MG63 (cell line): ENCODE measurements at regions not wholly inside any gene's neighbourhood (a gene's known extent, or its start where the extent isn't known, plus 50 kb on each side); places are given as distances from the start of the nearest gene placed in this dataset.

Source experiments
- DNase-seq: peaks from one replicate; pipeline ENCODE4 v3.0.0-alpha.2; 2020
- H3K27me3 ChIP-seq: fragments of 250-450 bp; sonication (Bioruptor Pico); 2 replicates; pipeline ENCODE4 v1.5.1; 2020; ENCODE audit warnings: mild to moderate bottlenecking, moderate library complexity
- H3K36me3 ChIP-seq: fragments of 250-450 bp; sonication (Bioruptor Pico); 2 replicates; pipeline ENCODE4 v1.5.1; 2020; ENCODE audit warnings: mild to moderate bottlenecking, moderate library complexity
- H3K4me3 ChIP-seq: fragments of 250-450 bp; sonication (Bioruptor Pico); 2 replicates; pipeline ENCODE4 v1.5.1; 2020; ENCODE audit warnings: mild to moderate bottlenecking, moderate library complexity
- H3K9me3 ChIP-seq: fragments of 250-450 bp; sonication (Bioruptor Pico); 2 replicates; pipeline ENCODE4 v1.5.1; 2020; ENCODE audit warnings: mild to moderate bottlenecking, moderate library complexity

- no peaks in the 10 kb centered on the region for H3K27me3 ChIP-seq
- DNase-seq, result no peak
- H3K9me3 ChIP-seq, result no peaks in the 10 kb centered on the region
- H3K4me3 ChIP-seq, result no peak overlapping the region
- H3K36me3 ChIP-seq, result no peaks in the 10 kb centered on the region
These were observed 127.7 kb upstream of the MAX start for GRCh38 chr14:65229748-65230728.

GRCh38 chr14:65231286-65231980, 129.1 kb upstream of the MAX start:
- Histone ChIP-seq H3K27me3 (no peaks in the 10 kb centered on the region), H3K36me3 (no peaks in the 10 kb centered on the region), H3K4me3 (no peak overlapping the region), H3K9me3 (no peaks in the 10 kb centered on the region)
- no peak for DNase-seq

- H3K9me3 ChIP-seq, result no peaks in the 10 kb centered on the region
- H3K27me3 ChIP-seq, result no peaks in the 10 kb centered on the region
- H3K36me3 ChIP-seq, result no peaks in the 10 kb centered on the region
- DNase-seq, result no peak
- no peak overlapping the region for H3K4me3 ChIP-seq
These were observed 132.5 kb upstream of the MAX start for GRCh38 chr14:65234752-65235361.

GRCh38 chr14:65237023-65237814, 134.9 kb upstream of the MAX start:
- DNase-seq, result no peak
- Histone ChIP-seq H3K36me3 (no peaks in the 10 kb centered on the region), H3K9me3 (no peaks in the 10 kb centered on the region), H3K27me3 (no peaks in the 10 kb centered on the region), H3K4me3 (no peak overlapping the region)

GRCh38 chr14:65237941-65238340, 135.6 kb upstream of the MAX start:
- H3K4me3 ChIP-seq, result no peak overlapping the region
- H3K27me3 ChIP-seq, result no peaks in the 10 kb centered on the region
- no peaks in the 10 kb centered on the region for H3K36me3 ChIP-seq
- no peaks in the 10 kb centered on the region for H3K9me3 ChIP-seq
- DNase-seq, result no peak

- Histone ChIP-seq H3K4me3 (no peak overlapping the region), H3K36me3 (no peaks in the 10 kb centered on the region), H3K27me3 (no peaks in the 10 kb centered on the region), H3K9me3 (no peaks in the 10 kb centered on the region)
- DNase-seq, result peak; percentile 55
These were observed 136.1 kb upstream of the MAX start for GRCh38 chr14:65238456-65238855.

- Histone ChIP-seq H3K9me3 (no peaks in the 10 kb centered on the region), H3K36me3 (no peaks in the 10 kb centered on the region), H3K4me3 (no peak overlapping the region), H3K27me3 (no peaks in the 10 kb centered on the region)
- DNase-seq, result no peak
These were observed 137.0 kb upstream of the MAX start for GRCh38 chr14:65239143-65239937.

GRCh38 chr14:65239938-65240296, 137.6 kb upstream of the MAX start:
- Histone ChIP-seq H3K4me3 (no peak overlapping the region), H3K36me3 (no peaks in the 10 kb centered on the region), H3K9me3 (no peaks in the 10 kb centered on the region), H3K27me3 (no peaks in the 10 kb centered on the region)
- no peak for DNase-seq

- H3K9me3 ChIP-seq, result no peaks in the 10 kb centered on the region
- H3K4me3 ChIP-seq, result no peak overlapping the region
- H3K36me3 ChIP-seq, result no peaks in the 10 kb centered on the region
- no peaks in the 10 kb centered on the region for H3K27me3 ChIP-seq
- no peak for DNase-seq
These were observed 138.9 kb upstream of the MAX start for GRCh38 chr14:65241125-65241752.

GRCh38 chr14:65242732-65243134, 140.4 kb upstream of the MAX start:
- no peak for DNase-seq

GRCh38 chr14:65243766-65244442, 141.6 kb upstream of the MAX start:
- no peaks in the 10 kb centered on the region for H3K36me3 ChIP-seq
- H3K9me3 ChIP-seq, result no peaks in the 10 kb centered on the region
- H3K4me3 ChIP-seq, result no peak overlapping the region
- H3K27me3 ChIP-seq, result no peaks in the 10 kb centered on the region
- peak; percentile 30 for DNase-seq

More at GRCh38 chr14:65242732-65243134, 140.4 kb upstream of the MAX start:
- no peaks in the 10 kb centered on the region for H3K9me3 ChIP-seq
- no peak overlapping the region for H3K4me3 ChIP-seq
- no peaks in the 10 kb centered on the region for H3K27me3 ChIP-seq
- no peaks in the 10 kb centered on the region for H3K36me3 ChIP-seq

- Histone ChIP-seq H3K4me3 (no peak overlapping the region), H3K36me3 (no peaks in the 10 kb centered on the region), H3K9me3 (no peaks in the 10 kb centered on the region), H3K27me3 (no peaks in the 10 kb centered on the region)
- no peak for DNase-seq
These were observed 147.3 kb upstream of the MAX start for GRCh38 chr14:65249471-65250161.

- Histone ChIP-seq H3K9me3 (no peaks in the 10 kb centered on the region), H3K27me3 (no peaks in the 10 kb centered on the region), H3K4me3 (no peak overlapping the region), H3K36me3 (no peaks in the 10 kb centered on the region)
- DNase-seq, result no peak
These were observed 147.8 kb upstream of the MAX start for GRCh38 chr14:65250162-65250495.

GRCh38 chr14:65251213-65251612, 148.9 kb upstream of the MAX start:
- Histone ChIP-seq H3K4me3 (no peak overlapping the region), H3K27me3 (no peaks in the 10 kb centered on the region), H3K36me3 (no peaks in the 10 kb centered on the region), H3K9me3 (no peaks in the 10 kb centered on the region)
- DNase-seq, result no peak
